Endothelial cell of umbilical vein (primary cell): ENCODE measurements at regions not wholly inside any gene's neighbourhood (a gene's known extent, or its start where the extent isn't known, plus 50 kb on each side); places are given as distances from the start of the nearest gene placed in this dataset.

Experiments
- BruUV-seq: library from RNA; stranded (reverse); fragments of 400-500 nt; replicated peaks from 2 replicates; lab custom pipeline; 2021; lab: Mats Ljungman, UMichigan
- CTCF ChIA-PET: fragments of 300-600, 350-600 bp; sonication (Branson Sonifier 250); formaldehyde crosslinking; loops from one replicate; lab custom pipeline; 2021; ENCODE audit warnings: antibody characterized with exemption, inconsistent platforms; lab: Charles Lee
- POLR2A ChIA-PET: fragments of 300-600, 350-600 bp; sonication (Branson Sonifier 250); formaldehyde crosslinking; loops from one replicate; lab custom pipeline; 2021; ENCODE audit warnings: antibody characterized with exemption, inconsistent platforms; lab: Charles Lee
- DNase-seq: peaks from one replicate; pipeline ENCODE4 v3.0.0-alpha.2; 2011; ENCODE audit warnings: low read depth, low spot score
- FAIRE-seq: peaks from 2 replicates; lab custom pipeline; 2011; peaks lifted over from hg19 to GRCh38; lab: Jason Lieb, UNC
- H2AFZ ChIP-seq: 2 replicates; pipeline ENCODE4 v1.6.0; 2012; ENCODE audit warnings: low read depth, low read length, control low read depth, inconsistent platforms
- H3K27ac ChIP-seq: 2 replicates; pipeline ENCODE4 v1.5.1; 2011; ENCODE audit warnings: low read depth, mild to moderate bottlenecking, control low read depth, low read length, moderate library complexity; ENCODE audit not compliant: insufficient read depth
- H3K27me3 ChIP-seq, 2 experiments: 2 replicates each; pipeline versions ENCODE4 v1.6.0 to v1.6.1; 2011; ENCODE audit warnings: low read length in 2 of 2, mixed read lengths in 1 of 2; ENCODE audit not compliant: control insufficient read depth in 2 of 2, insufficient read depth in 2 of 2
- H3K36me3 ChIP-seq, 2 experiments: 2 replicates in 1 of 2; 3 replicates in 1 of 2; pipeline ENCODE4 v1.5.1; 2011; ENCODE audit warnings: low read length in 2 of 2, mild to moderate bottlenecking in 1 of 2, moderate library complexity in 1 of 2; ENCODE audit not compliant: control insufficient read depth in 2 of 2, insufficient read depth in 2 of 2; ENCODE audit errors: extremely low read depth in 1 of 2
- H3K4me1 ChIP-seq: 3 replicates; pipeline ENCODE4 v1.5.1; 2011; ENCODE audit warnings: mild to moderate bottlenecking, low read length; ENCODE audit not compliant: control insufficient read depth, insufficient read depth; ENCODE audit errors: extremely low read depth
- H3K4me2 ChIP-seq: 2 replicates; pipeline ENCODE4 v1.6.1; 2011; ENCODE audit warnings: low read length, control low read depth, mixed read lengths; ENCODE audit not compliant: insufficient read depth
- H3K4me3 ChIP-seq, 3 experiments: fragments of 200-600 bp in 1 of 3; sonication (generic), shearing (Covaris generic) in 1 of 3; replicated peaks in 1 of 3; 2 replicates each; pipeline ENCODE4 v1.5.1; 2011 to 2016; ENCODE audit warnings: control low read depth in 3 of 3, low read length in 3 of 3, mild to moderate bottlenecking in 2 of 3, inconsistent platforms in 1 of 3, low read depth in 1 of 3, moderate library complexity in 1 of 3; ENCODE audit not compliant: insufficient read depth in 1 of 3
- H3K79me2 ChIP-seq: 2 replicates; pipeline ENCODE4 v1.6.0; 2012; ENCODE audit warnings: low read length, inconsistent platforms; ENCODE audit not compliant: control insufficient read depth, insufficient read depth
- H3K9ac ChIP-seq: replicated peaks from 2 replicates; pipeline ENCODE3; 2011; ENCODE audit warnings: low read length, control low read depth; ENCODE audit not compliant: insufficient read depth; ENCODE audit errors: extremely low read depth
- H3K9me1 ChIP-seq: replicated peaks from 3 replicates; pipeline ENCODE4 v1.6.0; 2011; ENCODE audit warnings: mild to moderate bottlenecking, low read length; ENCODE audit not compliant: control insufficient read depth, insufficient read depth; ENCODE audit errors: extremely low read depth
- H3K9me3 ChIP-seq: replicated peaks from 2 replicates; pipeline ENCODE4 v1.5.1; 2012; ENCODE audit warnings: low read length, inconsistent platforms; ENCODE audit not compliant: control insufficient read depth, insufficient read depth
- H4K20me1 ChIP-seq: replicated peaks from 2 replicates; pipeline ENCODE3; 2011; ENCODE audit warnings: mild to moderate bottlenecking, low read length; ENCODE audit not compliant: control insufficient read depth, insufficient read depth; ENCODE audit errors: extremely low read depth
- CTCF ChIP-seq, 2 donors: IDR thresholded peaks; 1 replicate in 1 of 2; 2 replicates in 1 of 2; pipeline ENCODE4 v1.5.1; 2011; ENCODE audit warnings: low read length in 2 of 2, mild to moderate bottlenecking in 2 of 2, moderate library complexity in 2 of 2, control low read depth in 1 of 2, inconsistent platforms in 1 of 2, low read depth in 1 of 2; ENCODE audit not compliant: insufficient read depth in 1 of 2; ENCODE audit errors: extremely low read depth in 1 of 2
- EZH2 ChIP-seq: IDR thresholded peaks from 2 replicates; pipeline ENCODE4 v1.6.1; 2012; ENCODE audit warnings: borderline replicate concordance, low read depth, mild to moderate bottlenecking, moderate library complexity, low read length, inconsistent platforms; ENCODE audit not compliant: severe bottlenecking
- FOS ChIP-seq: IDR thresholded peaks from 2 replicates; pipeline ENCODE4 v1.6.1; 2011; ENCODE audit warnings: mild to moderate bottlenecking, low read length, moderate library complexity, borderline replicate concordance; ENCODE audit not compliant: insufficient read depth
- GATA2 ChIP-seq: IDR thresholded peaks from 2 replicates; pipeline ENCODE4 v1.7.0; 2011; ENCODE audit warnings: low read depth, mild to moderate bottlenecking, moderate library complexity, mixed read lengths, low read length; ENCODE audit not compliant: insufficient read length, insufficient read depth
- JUN ChIP-seq: IDR thresholded peaks from 2 replicates; pipeline ENCODE4 v1.6.1; 2011; ENCODE audit warnings: borderline replicate concordance, low read depth; ENCODE audit not compliant: insufficient read length, insufficient read depth
- MAX ChIP-seq: IDR thresholded peaks from 2 replicates; pipeline ENCODE4 v1.6.1; 2011; ENCODE audit not compliant: insufficient read depth, insufficient read length
- MYC ChIP-seq: IDR thresholded peaks from one replicate; pipeline ENCODE4 v1.6.1; 2011; ENCODE audit warnings: mild to moderate bottlenecking, low read depth, low read length
- POLR2A ChIP-seq: IDR thresholded peaks from 2 replicates; pipeline ENCODE4 v1.6.1; 2012; ENCODE audit warnings: low read depth, mild to moderate bottlenecking, control low read depth, low read length
- POLR2AphosphoS5 ChIP-seq: IDR thresholded peaks from 2 replicates; pipeline ENCODE4 v1.6.1; 2012; ENCODE audit warnings: low read depth, mild to moderate bottlenecking, control low read depth, low read length, moderate library complexity; ENCODE audit not compliant: insufficient read depth
- dilution Hi-C: fragments of 300-500 bp; cut with MboI; formaldehyde crosslinking; loops from one replicate; pipeline ENCODE4 v1.15.0; 2019; ENCODE audit warnings: low sequenced_read_pairs; ENCODE audit not compliant: extremely low pct_ligation_motif_present
- intact Hi-C: fragments of 100-400 bp; cut with micrococcal nuclease; formaldehyde crosslinking; loops from one replicate; pipeline ENCODE4 v1.10.0; 2022

DNA sequence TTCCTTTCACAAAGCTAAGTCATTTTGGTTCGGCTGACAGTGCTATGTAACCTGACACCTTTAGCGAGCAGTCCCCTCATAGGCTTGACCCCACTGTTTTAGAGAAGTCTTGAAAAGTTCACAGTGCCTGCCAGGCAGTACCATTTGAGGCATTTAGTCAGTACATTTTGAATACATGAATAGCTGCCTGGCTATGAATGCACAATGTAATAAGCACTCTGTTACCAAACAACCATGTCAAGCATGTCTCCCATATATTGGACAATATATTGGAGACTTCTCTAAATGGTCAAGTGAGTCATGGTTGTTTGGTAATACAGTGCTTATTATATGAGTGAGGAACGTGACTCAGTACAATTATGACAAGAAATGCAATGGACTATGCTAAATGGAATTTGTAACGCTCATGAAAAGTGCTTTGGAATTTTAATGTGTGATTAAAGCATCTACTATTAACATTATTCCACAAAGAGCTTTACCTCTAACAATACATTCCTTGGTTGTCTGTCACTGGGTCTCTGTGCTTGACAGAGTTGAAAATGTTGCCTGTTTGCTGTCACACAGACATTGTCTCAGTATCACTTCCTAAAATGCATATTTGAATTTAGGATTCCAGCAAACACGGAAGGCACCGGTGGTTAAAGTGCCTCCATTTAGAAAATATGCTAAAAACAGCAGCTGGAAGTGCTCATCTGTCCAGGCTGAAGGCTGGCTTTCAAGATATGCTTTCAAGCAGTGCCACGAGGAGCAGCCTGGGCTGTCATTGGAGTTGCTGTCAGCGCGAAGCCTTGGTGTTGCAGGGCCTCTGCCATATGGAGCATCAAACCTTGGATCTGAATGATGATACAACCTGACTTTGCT, 458.6 kb downstream of the FBXO15 start:
- Histone ChIP-seq H4K20me1 (no peaks in the 10 kb centered on the region), H3K27ac (no peak overlapping the region), H3K79me2 (no peaks in the 10 kb centered on the region), H3K4me3 (no peak overlapping the region), H3K36me3 (no peaks in the 10 kb centered on the region), H3K9ac (no peak overlapping the region), H3K4me2 (no peak overlapping the region), H3K9me3 (peaks cover 7% of the 10 kb centered on the region), H3K27me3 (no peaks in the 10 kb centered on the region), H3K4me1 (no peaks in the 10 kb centered on the region), H3K9me1 (no peaks in the 10 kb centered on the region), H2AFZ (no peak overlapping the region)
- no TSS peak for BruUV-seq
- intact Hi-C loops = no loop called here
- DNase-seq (no peak), FAIRE-seq (no peak)
- dilution Hi-C loops = no loop called here
- ChIA-PET CTCF (no interaction called here), POLR2A (no interaction called here)
- TF ChIP-seq POLR2A (no peak), POLR2AphosphoS5 (no peak), MYC (no peak), MAX (no peak), CTCF (IDR thresholded peaks at IDR 0.05; ENCODE audit: extremely low read depth in 1 of 2, insufficient read depth in 1 of 2, low read depth in 1 of 2, low read length in 2 of 2) (no peak), FOS (no peak), JUN (no peak), EZH2 (no peak), GATA2 (no peak)
